Nephron progenitor cell (in vitro differentiated cells): ENCODE measurements at regions not wholly inside any gene's neighbourhood (a gene's known extent, or its start where the extent isn't known, plus 50 kb on each side); places are given as distances from the start of the nearest gene placed in this dataset.
A peak's percentile ranks its signal among the peaks of the same experiment; 100 is the strongest.

ENCODE experiments used
- DNase-seq: peaks from one replicate; pipeline ENCODE4 v3.0.0; 2021
- H3K27ac Mint-ChIP-seq: 2 replicates; pipeline ENCODE4 v1.8.0; 2021; ENCODE audit warnings: mild to moderate bottlenecking, moderate library complexity, mixed read lengths
- H3K27me3 Mint-ChIP-seq: 2 replicates; pipeline ENCODE4 v1.8.0; 2021; ENCODE audit warnings: mild to moderate bottlenecking, low read depth, mixed read lengths; ENCODE audit not compliant: poor library complexity
- H3K36me3 Mint-ChIP-seq: 2 replicates; pipeline ENCODE4 v1.8.0; 2021; ENCODE audit warnings: low read depth, mixed read lengths
- H3K4me1 Mint-ChIP-seq: 2 replicates; pipeline ENCODE4 v1.8.0; 2021; ENCODE audit warnings: mixed read lengths
- H3K4me3 Mint-ChIP-seq: 2 replicates; pipeline ENCODE4 v1.8.0; 2021; ENCODE audit warnings: mild to moderate bottlenecking, moderate library complexity, mixed read lengths
- H3K9me3 Mint-ChIP-seq: 2 replicates; pipeline ENCODE4 v1.8.0; 2021; ENCODE audit warnings: mild to moderate bottlenecking, moderate library complexity, mixed read lengths
- CTCF ChIP-seq: fragments of 200-600 bp; sonication (generic); IDR thresholded peaks from 2 replicates; pipeline ENCODE4 v1.5.0; 2021; ENCODE audit warnings: antibody characterized with exemption

- no peak for DNase-seq
- no peak overlapping the region for H3K4me3 Mint-ChIP-seq
- H3K36me3 Mint-ChIP-seq, result no peaks in the 10 kb centered on the region
- H3K27ac Mint-ChIP-seq, result no peak overlapping the region
- no peaks in the 10 kb centered on the region for H3K4me1 Mint-ChIP-seq
- H3K9me3 Mint-ChIP-seq, result no peaks in the 10 kb centered on the region
- no peak for TF ChIP-seq CTCF
- H3K27me3 Mint-ChIP-seq, result no peaks in the 10 kb centered on the region
Observed at GRCh38 chrX:95383778-95384177, 1300.9 kb upstream of the DIAPH2 start.

GRCh38 chrX:95427389-95427788 is 1257.3 kb upstream of the DIAPH2 start:
- Mint-ChIP-seq H3K4me1 (no peaks in the 10 kb centered on the region), H3K9me3 (peaks cover 4% of the 10 kb centered on the region), H3K4me3 (no peak overlapping the region), H3K27ac (no peak overlapping the region), H3K27me3 (peaks cover 3% of the 10 kb centered on the region), H3K36me3 (no peaks in the 10 kb centered on the region)
- TF ChIP-seq CTCF, result no peak
- no peak for DNase-seq

GRCh38 chrX:95435198-95435597 is 1249.4 kb upstream of the DIAPH2 start:
- H3K4me3 Mint-ChIP-seq, result no peak overlapping the region
- H3K27me3 Mint-ChIP-seq, result no peaks in the 10 kb centered on the region
- no peaks in the 10 kb centered on the region for H3K4me1 Mint-ChIP-seq
- TF ChIP-seq CTCF, result no peak
- no peak for DNase-seq
- no peaks in the 10 kb centered on the region for H3K36me3 Mint-ChIP-seq
- peaks cover 4% of the 10 kb centered on the region for H3K9me3 Mint-ChIP-seq
- no peak overlapping the region for H3K27ac Mint-ChIP-seq

GRCh38 chrX:95441836-95442235 is 1242.8 kb upstream of the DIAPH2 start:
- no peak for TF ChIP-seq CTCF
- DNase-seq, result no peak
- H3K36me3 Mint-ChIP-seq, result no peaks in the 10 kb centered on the region
- H3K9me3 Mint-ChIP-seq, result peaks cover 3% of the 10 kb centered on the region
- no peak overlapping the region for H3K27ac Mint-ChIP-seq
- no peak overlapping the region for H3K4me3 Mint-ChIP-seq
- no peaks in the 10 kb centered on the region for H3K4me1 Mint-ChIP-seq
- no peaks in the 10 kb centered on the region for H3K27me3 Mint-ChIP-seq

GRCh38 chrX:95484781-95485180 is 1199.9 kb upstream of the DIAPH2 start:
- H3K27ac Mint-ChIP-seq, result no peak overlapping the region
- no peak for TF ChIP-seq CTCF
- DNase-seq, result no peak
- H3K4me1 Mint-ChIP-seq, result no peaks in the 10 kb centered on the region
- H3K36me3 Mint-ChIP-seq, result no peaks in the 10 kb centered on the region
- no peaks in the 10 kb centered on the region for H3K27me3 Mint-ChIP-seq
- H3K4me3 Mint-ChIP-seq, result no peak overlapping the region
- H3K9me3 Mint-ChIP-seq, result no peaks in the 10 kb centered on the region

GRCh38 chrX:95505721-95506120 is 1178.9 kb upstream of the DIAPH2 start:
- Mint-ChIP-seq H3K36me3 (no peaks in the 10 kb centered on the region), H3K27me3 (no peaks in the 10 kb centered on the region), H3K4me1 (no peaks in the 10 kb centered on the region), H3K27ac (no peak overlapping the region), H3K9me3 (no peaks in the 10 kb centered on the region), H3K4me3 (no peak overlapping the region)
- TF ChIP-seq CTCF, result peak; percentile 14
- no peak for DNase-seq
